Endothelial cell of umbilical vein (primary cell): ENCODE measurements at regions not wholly inside any gene's neighbourhood (a gene's known extent, or its start where the extent isn't known, plus 50 kb on each side); places are given as distances from the start of the nearest gene placed in this dataset.

Experiments used
- BruUV-seq: library from RNA; stranded (reverse); fragments of 400-500 nt; replicated peaks from 2 replicates; lab custom pipeline; 2021; lab: Mats Ljungman, UMichigan
- CTCF ChIA-PET: fragments of 300-600, 350-600 bp; sonication (Branson Sonifier 250); formaldehyde crosslinking; loops from one replicate; lab custom pipeline; 2021; ENCODE audit warnings: antibody characterized with exemption, inconsistent platforms; lab: Charles Lee
- POLR2A ChIA-PET: fragments of 300-600, 350-600 bp; sonication (Branson Sonifier 250); formaldehyde crosslinking; loops from one replicate; lab custom pipeline; 2021; ENCODE audit warnings: antibody characterized with exemption, inconsistent platforms; lab: Charles Lee
- DNase-seq: peaks from one replicate; pipeline ENCODE4 v3.0.0-alpha.2; 2011; ENCODE audit warnings: low read depth, low spot score
- FAIRE-seq: peaks from 2 replicates; lab custom pipeline; 2011; peaks lifted over from hg19 to GRCh38; lab: Jason Lieb, UNC
- H2AFZ ChIP-seq: 2 replicates; pipeline ENCODE4 v1.6.0; 2012; ENCODE audit warnings: low read depth, low read length, control low read depth, inconsistent platforms
- H3K27ac ChIP-seq: 2 replicates; pipeline ENCODE4 v1.5.1; 2011; ENCODE audit warnings: low read depth, mild to moderate bottlenecking, control low read depth, low read length, moderate library complexity; ENCODE audit not compliant: insufficient read depth
- H3K27me3 ChIP-seq, 2 experiments: 2 replicates each; pipeline versions ENCODE4 v1.6.0 to v1.6.1; 2011; ENCODE audit warnings: low read length in 2 of 2, mixed read lengths in 1 of 2; ENCODE audit not compliant: control insufficient read depth in 2 of 2, insufficient read depth in 2 of 2
- H3K36me3 ChIP-seq, 2 experiments: 2 replicates in 1 of 2; 3 replicates in 1 of 2; pipeline ENCODE4 v1.5.1; 2011; ENCODE audit warnings: low read length in 2 of 2, mild to moderate bottlenecking in 1 of 2, moderate library complexity in 1 of 2; ENCODE audit not compliant: control insufficient read depth in 2 of 2, insufficient read depth in 2 of 2; ENCODE audit errors: extremely low read depth in 1 of 2
- H3K4me1 ChIP-seq: 3 replicates; pipeline ENCODE4 v1.5.1; 2011; ENCODE audit warnings: mild to moderate bottlenecking, low read length; ENCODE audit not compliant: control insufficient read depth, insufficient read depth; ENCODE audit errors: extremely low read depth
- H3K4me2 ChIP-seq: 2 replicates; pipeline ENCODE4 v1.6.1; 2011; ENCODE audit warnings: low read length, control low read depth, mixed read lengths; ENCODE audit not compliant: insufficient read depth
- H3K4me3 ChIP-seq, 3 experiments: fragments of 200-600 bp in 1 of 3; sonication (generic), shearing (Covaris generic) in 1 of 3; replicated peaks in 1 of 3; 2 replicates each; pipeline ENCODE4 v1.5.1; 2011 to 2016; ENCODE audit warnings: control low read depth in 3 of 3, low read length in 3 of 3, mild to moderate bottlenecking in 2 of 3, inconsistent platforms in 1 of 3, low read depth in 1 of 3, moderate library complexity in 1 of 3; ENCODE audit not compliant: insufficient read depth in 1 of 3
- H3K79me2 ChIP-seq: 2 replicates; pipeline ENCODE4 v1.6.0; 2012; ENCODE audit warnings: low read length, inconsistent platforms; ENCODE audit not compliant: control insufficient read depth, insufficient read depth
- H3K9ac ChIP-seq: replicated peaks from 2 replicates; pipeline ENCODE3; 2011; ENCODE audit warnings: low read length, control low read depth; ENCODE audit not compliant: insufficient read depth; ENCODE audit errors: extremely low read depth
- H3K9me1 ChIP-seq: replicated peaks from 3 replicates; pipeline ENCODE4 v1.6.0; 2011; ENCODE audit warnings: mild to moderate bottlenecking, low read length; ENCODE audit not compliant: control insufficient read depth, insufficient read depth; ENCODE audit errors: extremely low read depth
- H3K9me3 ChIP-seq: replicated peaks from 2 replicates; pipeline ENCODE4 v1.5.1; 2012; ENCODE audit warnings: low read length, inconsistent platforms; ENCODE audit not compliant: control insufficient read depth, insufficient read depth
- H4K20me1 ChIP-seq: replicated peaks from 2 replicates; pipeline ENCODE3; 2011; ENCODE audit warnings: mild to moderate bottlenecking, low read length; ENCODE audit not compliant: control insufficient read depth, insufficient read depth; ENCODE audit errors: extremely low read depth
- CTCF ChIP-seq, 2 donors: IDR thresholded peaks; 1 replicate in 1 of 2; 2 replicates in 1 of 2; pipeline ENCODE4 v1.5.1; 2011; ENCODE audit warnings: low read length in 2 of 2, mild to moderate bottlenecking in 2 of 2, moderate library complexity in 2 of 2, control low read depth in 1 of 2, inconsistent platforms in 1 of 2, low read depth in 1 of 2; ENCODE audit not compliant: insufficient read depth in 1 of 2; ENCODE audit errors: extremely low read depth in 1 of 2
- EZH2 ChIP-seq: IDR thresholded peaks from 2 replicates; pipeline ENCODE4 v1.6.1; 2012; ENCODE audit warnings: borderline replicate concordance, low read depth, mild to moderate bottlenecking, moderate library complexity, low read length, inconsistent platforms; ENCODE audit not compliant: severe bottlenecking
- FOS ChIP-seq: IDR thresholded peaks from 2 replicates; pipeline ENCODE4 v1.6.1; 2011; ENCODE audit warnings: mild to moderate bottlenecking, low read length, moderate library complexity, borderline replicate concordance; ENCODE audit not compliant: insufficient read depth
- GATA2 ChIP-seq: IDR thresholded peaks from 2 replicates; pipeline ENCODE4 v1.7.0; 2011; ENCODE audit warnings: low read depth, mild to moderate bottlenecking, moderate library complexity, mixed read lengths, low read length; ENCODE audit not compliant: insufficient read length, insufficient read depth
- JUN ChIP-seq: IDR thresholded peaks from 2 replicates; pipeline ENCODE4 v1.6.1; 2011; ENCODE audit warnings: borderline replicate concordance, low read depth; ENCODE audit not compliant: insufficient read length, insufficient read depth
- MAX ChIP-seq: IDR thresholded peaks from 2 replicates; pipeline ENCODE4 v1.6.1; 2011; ENCODE audit not compliant: insufficient read depth, insufficient read length
- MYC ChIP-seq: IDR thresholded peaks from one replicate; pipeline ENCODE4 v1.6.1; 2011; ENCODE audit warnings: mild to moderate bottlenecking, low read depth, low read length
- POLR2A ChIP-seq: IDR thresholded peaks from 2 replicates; pipeline ENCODE4 v1.6.1; 2012; ENCODE audit warnings: low read depth, mild to moderate bottlenecking, control low read depth, low read length
- dilution Hi-C: fragments of 300-500 bp; cut with MboI; formaldehyde crosslinking; loops from one replicate; pipeline ENCODE4 v1.15.0; 2019; ENCODE audit warnings: low sequenced_read_pairs; ENCODE audit not compliant: extremely low pct_ligation_motif_present
- intact Hi-C: fragments of 100-400 bp; cut with micrococcal nuclease; formaldehyde crosslinking; loops from one replicate; pipeline ENCODE4 v1.10.0; 2022

GRCh38 chr3:169008776-169009358 lies 654.6 kb downstream of the MECOM start:
- ChIA-PET POLR2A (no interaction called here), CTCF (interaction anchor here (0.7 to 1.2 kb wide), 2 partner anchors 14 to 404 kb away, joined by 3 read pairs; no protein-coding TSS in a partner anchor)
- no peak for DNase-seq
- Histone ChIP-seq H3K27me3 (no peaks in the 10 kb centered on the region), H3K4me1 (no peaks in the 10 kb centered on the region), H3K4me3 (no peak overlapping the region), H3K9me1 (no peaks in the 10 kb centered on the region), H3K4me2 (no peak overlapping the region), H4K20me1 (no peaks in the 10 kb centered on the region), H2AFZ (no peak overlapping the region), H3K27ac (no peak overlapping the region), H3K79me2 (no peaks in the 10 kb centered on the region), H3K9ac (no peak overlapping the region), H3K36me3 (no peaks in the 10 kb centered on the region), H3K9me3 (no peaks in the 10 kb centered on the region)
- no TSS peak for BruUV-seq
- TF ChIP-seq GATA2 (no peak), CTCF (IDR thresholded peaks at IDR 0.05; ENCODE audit: extremely low read depth in 1 of 2, insufficient read depth in 1 of 2, low read depth in 1 of 2, low read length in 2 of 2) (no peak), FOS (no peak), POLR2A (no peak), MYC (no peak), MAX (no peak), EZH2 (no peak), JUN (no peak)
- intact Hi-C loops = no loop called here
- dilution Hi-C loops = no loop called here
- no peak for FAIRE-seq
